Tibial artery (tissue), 4 donors: ENCODE measurements at regions not wholly inside any gene's neighbourhood (a gene's known extent, or its start where the extent isn't known, plus 50 kb on each side); places are given as distances from the start of the nearest gene placed in this dataset.

Experiments
- DNase-seq, 2 donors: peaks; one replicate each; pipeline ENCODE4 v3.0.0-alpha.2; 2019
- H3K27ac ChIP-seq, 2 donors: fragments of 200-600 bp; sonication (generic) in 1 of 2; 1 replicate in 1 of 2; 2 replicates in 1 of 2; pipeline ENCODE4 v1.5.1; 2018 to 2019; ENCODE audit warnings: mild to moderate bottlenecking in 1 of 2
- H3K27me3 ChIP-seq, 2 donors: fragments of 200-600 bp; sonication (generic) in 1 of 2; one replicate each; pipeline versions ENCODE4 v1.5.1 to v1.6.0; 2016 to 2019
- H3K36me3 ChIP-seq, 3 donors: fragments of 200-600 bp; sonication (generic) in 2 of 3; one replicate each; pipeline ENCODE4 v1.5.1; 2016 to 2019; ENCODE audit warnings: mild to moderate bottlenecking in 2 of 3
- H3K4me1 ChIP-seq, 4 donors: fragments of 200-600 bp; sonication (generic) in 2 of 4; 1 replicate in 3 of 4; 2 replicates in 1 of 4; pipeline ENCODE4 v1.5.1; 2016 to 2019
- H3K4me3 ChIP-seq, 2 donors: fragments of 200-600 bp; sonication (generic) in 1 of 2; 1 replicate in 1 of 2; 2 replicates in 1 of 2; pipeline ENCODE4 v1.5.1; 2018 to 2019; ENCODE audit warnings: mild to moderate bottlenecking in 2 of 2
- H3K9me3 ChIP-seq, 3 donors: fragments of 200-600 bp; sonication (generic) in 1 of 3; one replicate each; pipeline ENCODE4 v1.5.1; 2016 to 2019
- intact Hi-C: fragments of 100-400 bp; cut with DNase I; formaldehyde crosslinking; loops from one replicate; pipeline ENCODE4 v1.15.0; 2023; ENCODE audit warnings: low total_unique reads
- TF ChIP-seq, protein P1 (sequence below), 2 experiments: fragments of 200-600 bp in 1 of 2; fragments of 450-650 bp in 1 of 2; IDR thresholded peaks; one replicate each; pipeline ENCODE4 v1.5.1; 2017 to 2019; ENCODE audit warnings: antibody characterized with exemption in 2 of 2, mild to moderate bottlenecking in 1 of 2, moderate library complexity in 1 of 2

DNA sequence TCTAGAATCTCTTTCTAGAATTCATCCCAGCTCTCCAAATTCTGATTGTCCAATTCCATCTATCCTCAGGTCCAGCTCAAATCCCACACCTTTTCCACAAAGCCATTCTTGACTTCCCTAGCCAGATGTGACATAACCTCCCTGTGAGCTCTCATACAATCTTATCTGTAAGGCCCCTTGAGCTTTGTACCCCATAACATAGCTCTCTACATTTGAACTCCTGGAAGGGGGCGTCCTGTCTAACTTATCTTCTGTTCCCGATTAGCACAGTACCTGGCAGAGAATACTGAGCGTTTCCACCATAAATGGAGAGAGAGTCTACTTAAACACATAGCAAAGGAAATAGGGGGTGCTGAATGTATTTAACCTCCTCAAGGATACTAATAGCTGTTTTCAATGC lies 251.6 kb upstream of the RGMB start:
- TF ChIP-seq, protein P1, sequence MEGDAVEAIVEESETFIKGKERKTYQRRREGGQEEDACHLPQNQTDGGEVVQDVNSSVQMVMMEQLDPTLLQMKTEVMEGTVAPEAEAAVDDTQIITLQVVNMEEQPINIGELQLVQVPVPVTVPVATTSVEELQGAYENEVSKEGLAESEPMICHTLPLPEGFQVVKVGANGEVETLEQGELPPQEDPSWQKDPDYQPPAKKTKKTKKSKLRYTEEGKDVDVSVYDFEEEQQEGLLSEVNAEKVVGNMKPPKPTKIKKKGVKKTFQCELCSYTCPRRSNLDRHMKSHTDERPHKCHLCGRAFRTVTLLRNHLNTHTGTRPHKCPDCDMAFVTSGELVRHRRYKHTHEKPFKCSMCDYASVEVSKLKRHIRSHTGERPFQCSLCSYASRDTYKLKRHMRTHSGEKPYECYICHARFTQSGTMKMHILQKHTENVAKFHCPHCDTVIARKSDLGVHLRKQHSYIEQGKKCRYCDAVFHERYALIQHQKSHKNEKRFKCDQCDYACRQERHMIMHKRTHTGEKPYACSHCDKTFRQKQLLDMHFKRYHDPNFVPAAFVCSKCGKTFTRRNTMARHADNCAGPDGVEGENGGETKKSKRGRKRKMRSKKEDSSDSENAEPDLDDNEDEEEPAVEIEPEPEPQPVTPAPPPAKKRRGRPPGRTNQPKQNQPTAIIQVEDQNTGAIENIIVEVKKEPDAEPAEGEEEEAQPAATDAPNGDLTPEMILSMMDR (IDR thresholded peaks at IDR 0.05) = no peak
- Histone ChIP-seq H3K27me3 (no peaks in the 10 kb centered on the region), H3K9me3 (no peaks in the 10 kb centered on the region), H3K4me1 (no peaks in the 10 kb centered on the region), H3K36me3 (no peaks in the 10 kb centered on the region), H3K27ac (no peak overlapping the region), H3K4me3 (no peak overlapping the region)
- no peak for DNase-seq
- intact Hi-C loops = no loop called here

DNA sequence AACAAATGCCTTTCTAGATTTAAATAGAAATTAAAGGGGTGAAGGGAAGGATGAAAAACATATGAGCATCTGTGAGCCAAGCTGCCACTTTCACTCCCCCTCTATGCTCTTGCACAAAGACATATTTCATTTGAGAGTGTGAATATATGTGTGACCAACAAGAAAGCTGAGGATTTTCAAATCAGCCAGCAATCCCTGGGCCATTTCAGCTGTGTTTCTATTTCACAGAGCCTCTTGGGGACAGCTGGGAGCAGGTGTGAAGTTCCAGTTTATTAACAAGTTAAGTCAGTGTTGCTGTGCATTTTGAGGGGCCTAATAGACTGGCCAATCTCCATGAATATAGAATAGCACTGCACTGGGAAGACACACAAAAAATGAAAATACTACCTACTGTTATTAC lies 248.7 kb upstream of the RGMB start:
- intact Hi-C loops = no loop called here
- TF ChIP-seq, protein P1 (IDR thresholded peaks at IDR 0.05) = no peak
- H3K4me1 ChIP-seq = no peaks in the 10 kb centered on the region
- no peak overlapping the region for H3K27ac ChIP-seq
- H3K27me3 ChIP-seq = no peaks in the 10 kb centered on the region
- no peak overlapping the region for H3K4me3 ChIP-seq
- H3K9me3 ChIP-seq = no peaks in the 10 kb centered on the region
- no peak for DNase-seq
- H3K36me3 ChIP-seq = no peaks in the 10 kb centered on the region

DNA sequence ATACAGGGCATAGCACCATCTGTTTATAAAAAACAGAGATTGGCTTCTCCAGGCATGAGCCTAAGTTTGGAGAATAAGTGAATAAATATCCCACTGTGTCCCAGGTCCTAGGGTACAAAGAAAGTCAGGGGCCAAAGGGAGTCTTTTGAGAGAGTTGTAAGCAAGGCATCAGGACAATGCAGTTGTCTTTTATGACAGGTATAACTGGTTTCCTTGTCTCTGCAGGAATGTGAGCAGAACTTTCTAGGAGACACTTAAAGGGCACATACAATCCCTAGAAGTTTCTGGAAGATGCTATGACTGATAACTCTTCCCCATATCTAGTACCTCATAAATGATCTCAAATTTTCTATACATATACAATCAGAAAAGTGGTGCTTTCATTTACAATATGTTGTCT lies 245.6 kb upstream of the RGMB start:
- H3K27ac ChIP-seq = no peak overlapping the region
- H3K9me3 ChIP-seq = no peaks in the 10 kb centered on the region
- no peaks in the 10 kb centered on the region for H3K4me1 ChIP-seq
- no peaks in the 10 kb centered on the region for H3K36me3 ChIP-seq
- TF ChIP-seq, protein P1 (IDR thresholded peaks at IDR 0.05) = no peak
- DNase-seq = no peak
- intact Hi-C loops = no loop called here
- H3K27me3 ChIP-seq = no peaks in the 10 kb centered on the region
- no peak overlapping the region for H3K4me3 ChIP-seq

DNA sequence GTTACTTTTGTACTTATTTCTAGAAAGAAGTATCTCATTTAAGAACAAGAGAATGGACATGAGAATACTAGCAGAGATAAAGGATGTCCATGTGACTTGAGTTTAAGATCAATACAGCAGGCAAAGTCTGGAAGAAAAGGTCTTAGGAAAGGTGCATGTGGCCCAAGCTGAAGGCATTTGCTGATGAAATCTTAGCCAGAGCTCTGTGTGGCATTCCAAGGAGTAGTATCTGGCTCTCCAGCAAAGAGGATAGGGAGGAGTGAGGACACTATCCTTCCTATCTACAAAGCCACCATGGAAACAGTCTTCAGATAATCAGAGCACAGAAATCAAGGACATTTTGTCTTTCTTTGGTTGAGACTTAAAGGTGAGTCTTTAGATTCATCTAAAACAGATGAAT lies 244.1 kb upstream of the RGMB start:
- H3K4me1 ChIP-seq = no peaks in the 10 kb centered on the region
- H3K9me3 ChIP-seq = no peaks in the 10 kb centered on the region
- H3K27me3 ChIP-seq = no peaks in the 10 kb centered on the region
- TF ChIP-seq, protein P1 (IDR thresholded peaks at IDR 0.05) = no peak
- H3K36me3 ChIP-seq = no peaks in the 10 kb centered on the region
- H3K27ac ChIP-seq = no peak overlapping the region
- DNase-seq = no peak
- intact Hi-C loops = no loop called here
- no peak overlapping the region for H3K4me3 ChIP-seq

DNA sequence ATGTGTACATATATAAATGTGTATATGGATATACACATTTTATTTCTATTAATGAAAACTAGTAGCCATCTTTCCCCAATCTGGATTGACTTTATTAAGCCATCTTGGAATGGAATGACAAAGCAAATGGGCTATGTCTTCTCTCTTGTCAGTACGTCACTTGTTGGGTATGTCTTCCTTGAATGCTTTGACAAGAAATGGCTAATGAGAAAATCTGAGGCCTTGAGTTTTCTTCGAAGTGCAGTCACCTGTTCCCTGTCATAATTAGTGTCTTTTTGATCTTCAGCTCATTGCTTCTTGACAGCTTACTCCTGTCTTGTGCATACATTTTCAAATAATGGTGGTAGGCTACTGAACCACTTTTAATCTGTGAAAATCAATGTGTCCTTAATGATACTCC lies 243.2 kb upstream of the RGMB start:
- no peaks in the 10 kb centered on the region for H3K36me3 ChIP-seq
- intact Hi-C loops = no loop called here
- H3K4me3 ChIP-seq = no peak overlapping the region
- H3K9me3 ChIP-seq = no peaks in the 10 kb centered on the region
- no peaks in the 10 kb centered on the region for H3K4me1 ChIP-seq
- H3K27ac ChIP-seq = no peak overlapping the region
- no peak for DNase-seq
- TF ChIP-seq, protein P1 (IDR thresholded peaks at IDR 0.05) = no peak
- no peaks in the 10 kb centered on the region for H3K27me3 ChIP-seq

DNA sequence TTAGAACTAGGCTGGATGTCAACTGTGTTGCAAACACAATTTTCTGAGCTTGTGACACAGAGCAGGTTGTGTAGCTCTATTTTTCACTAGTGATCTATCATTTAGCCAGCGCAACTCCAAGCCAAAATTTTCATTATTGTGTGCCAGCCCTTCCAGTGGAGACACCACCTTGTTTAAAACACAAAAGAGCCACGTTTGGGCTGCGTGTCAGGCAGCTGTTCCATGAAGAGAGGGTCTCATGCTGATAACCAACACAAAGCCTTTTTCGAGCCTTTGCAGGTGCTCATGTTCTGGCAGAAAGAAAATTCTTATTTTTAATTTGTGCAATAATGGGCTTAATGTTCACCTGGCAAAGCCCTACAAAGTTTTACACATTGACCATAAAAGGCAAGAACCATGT lies 237.6 kb upstream of the RGMB start:
- intact Hi-C loops = no loop called here

More for the DNA sequence above, 237.6 kb upstream of the RGMB start:
- H3K4me3 ChIP-seq = no peak overlapping the region
- TF ChIP-seq, protein P1 (IDR thresholded peaks at IDR 0.05) = no peak
- no peaks in the 10 kb centered on the region for H3K9me3 ChIP-seq
- DNase-seq = no peak
- H3K4me1 ChIP-seq = no peaks in the 10 kb centered on the region
- no peak overlapping the region for H3K27ac ChIP-seq
- H3K36me3 ChIP-seq = no peaks in the 10 kb centered on the region
- no peaks in the 10 kb centered on the region for H3K27me3 ChIP-seq
